ENCODE measurements at regions not wholly inside any gene's neighbourhood (a gene's known extent, or its start where the extent isn't known, plus 50 kb on each side); places are given as distances from the start of the nearest gene placed in this dataset.
A peak's percentile ranks its signal among the peaks of the same experiment; 100 is the strongest.

DNA sequence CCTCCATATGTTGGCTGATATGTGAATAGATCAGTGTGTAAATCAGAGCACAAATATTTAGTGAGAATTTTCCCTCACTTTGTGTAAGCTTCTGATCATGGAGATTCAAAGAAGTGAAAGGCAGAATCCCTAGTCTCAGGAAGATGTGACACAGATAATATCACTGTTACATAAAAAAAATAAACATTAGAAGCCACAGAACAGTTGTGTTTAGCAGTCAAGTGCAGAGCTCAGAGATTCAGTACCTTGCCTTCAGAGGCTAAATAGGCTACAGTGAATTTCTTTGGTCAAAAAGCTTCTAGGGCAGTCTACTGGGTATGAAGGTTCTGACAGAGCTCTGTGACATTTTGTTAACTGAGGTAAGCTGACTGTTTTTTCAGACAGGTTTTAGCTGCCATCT lies 591.5 kb downstream of the METTL15 start:
- no peak for DNase-seq
- H3K27me3 ChIP-seq (ENCODE audit: insufficient read depth, low read depth, severe bottlenecking): no peaks in the 10 kb centered on the region
- no peaks in the 10 kb centered on the region for H3K9me3 ChIP-seq (ENCODE audit: severe bottlenecking)
- TF ChIP-seq, protein P1, sequence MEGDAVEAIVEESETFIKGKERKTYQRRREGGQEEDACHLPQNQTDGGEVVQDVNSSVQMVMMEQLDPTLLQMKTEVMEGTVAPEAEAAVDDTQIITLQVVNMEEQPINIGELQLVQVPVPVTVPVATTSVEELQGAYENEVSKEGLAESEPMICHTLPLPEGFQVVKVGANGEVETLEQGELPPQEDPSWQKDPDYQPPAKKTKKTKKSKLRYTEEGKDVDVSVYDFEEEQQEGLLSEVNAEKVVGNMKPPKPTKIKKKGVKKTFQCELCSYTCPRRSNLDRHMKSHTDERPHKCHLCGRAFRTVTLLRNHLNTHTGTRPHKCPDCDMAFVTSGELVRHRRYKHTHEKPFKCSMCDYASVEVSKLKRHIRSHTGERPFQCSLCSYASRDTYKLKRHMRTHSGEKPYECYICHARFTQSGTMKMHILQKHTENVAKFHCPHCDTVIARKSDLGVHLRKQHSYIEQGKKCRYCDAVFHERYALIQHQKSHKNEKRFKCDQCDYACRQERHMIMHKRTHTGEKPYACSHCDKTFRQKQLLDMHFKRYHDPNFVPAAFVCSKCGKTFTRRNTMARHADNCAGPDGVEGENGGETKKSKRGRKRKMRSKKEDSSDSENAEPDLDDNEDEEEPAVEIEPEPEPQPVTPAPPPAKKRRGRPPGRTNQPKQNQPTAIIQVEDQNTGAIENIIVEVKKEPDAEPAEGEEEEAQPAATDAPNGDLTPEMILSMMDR (IDR thresholded peaks at IDR 0.05; ENCODE audit: low read depth, low read length): no peak
- no peak overlapping the region for H3K27ac ChIP-seq
- no peaks in the 10 kb centered on the region for H3K36me3 ChIP-seq
- no peak overlapping the region for H3K4me3 ChIP-seq (ENCODE audit: low read depth, low read length)

- Histone ChIP-seq H3K4me3 (ENCODE audit: low read depth, low read length) (no peak overlapping the region), H3K27me3 (ENCODE audit: insufficient read depth, low read depth, severe bottlenecking) (no peaks in the 10 kb centered on the region), H3K27ac (no peak overlapping the region), H3K36me3 (no peaks in the 10 kb centered on the region), H3K9me3 (ENCODE audit: severe bottlenecking) (no peaks in the 10 kb centered on the region)
- TF ChIP-seq, protein P1 (IDR thresholded peaks at IDR 0.05; ENCODE audit: low read depth, low read length): peak; percentile 76
- peak; percentile 68 for DNase-seq
These were observed 590.0 kb downstream of the METTL15 start for GRCh38 chr11:28697920-28698827.

DNA sequence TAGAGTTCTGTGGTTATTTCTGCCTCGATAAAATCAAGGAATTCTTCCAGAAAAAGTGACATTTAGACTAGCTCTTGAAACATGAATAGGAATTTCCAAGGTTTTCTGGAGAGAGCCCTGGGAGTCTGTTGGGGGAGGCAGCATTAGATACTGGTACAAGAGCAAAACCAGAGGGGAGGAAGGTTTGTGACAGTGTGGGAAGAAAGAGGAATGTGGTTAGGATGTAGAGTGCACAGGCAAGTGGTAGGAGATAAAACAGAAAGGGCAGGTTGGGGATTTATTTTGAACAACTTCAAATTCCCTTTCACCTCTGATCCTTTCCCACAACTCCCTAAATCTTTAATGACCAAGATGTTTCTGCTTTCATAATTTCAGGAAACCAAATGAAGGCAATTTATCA lies 588.4 kb downstream of the METTL15 start:
- no peaks in the 10 kb centered on the region for H3K9me3 ChIP-seq (ENCODE audit: severe bottlenecking)
- no peaks in the 10 kb centered on the region for H3K27me3 ChIP-seq (ENCODE audit: insufficient read depth, low read depth, severe bottlenecking)
- H3K36me3 ChIP-seq: no peaks in the 10 kb centered on the region
- H3K4me3 ChIP-seq (ENCODE audit: low read depth, low read length): no peak overlapping the region
- no peak overlapping the region for H3K27ac ChIP-seq
- no peak for DNase-seq
- TF ChIP-seq, protein P1 (IDR thresholded peaks at IDR 0.05; ENCODE audit: low read depth, low read length): no peak

- Histone ChIP-seq H3K9me3 (ENCODE audit: severe bottlenecking) (no peaks in the 10 kb centered on the region), H3K4me3 (ENCODE audit: low read depth, low read length) (no peak overlapping the region), H3K36me3 (no peaks in the 10 kb centered on the region), H3K27ac (no peak overlapping the region), H3K27me3 (ENCODE audit: insufficient read depth, low read depth, severe bottlenecking) (no peaks in the 10 kb centered on the region)
- no peak for DNase-seq
- TF ChIP-seq, protein P1 (IDR thresholded peaks at IDR 0.05; ENCODE audit: low read depth, low read length): no peak
These were observed 582.6 kb downstream of the METTL15 start for GRCh38 chr11:28690746-28691145.

GRCh38 chr11:28684011-28684586 lies 575.9 kb downstream of the METTL15 start:
- no peak for DNase-seq
- no peak overlapping the region for H3K27ac ChIP-seq
- TF ChIP-seq, protein P1 (IDR thresholded peaks at IDR 0.05; ENCODE audit: low read depth, low read length): no peak

More at GRCh38 chr11:28684011-28684586, 575.9 kb downstream of the METTL15 start:
- Histone ChIP-seq H3K4me3 (ENCODE audit: low read depth, low read length) (no peak overlapping the region), H3K9me3 (ENCODE audit: severe bottlenecking) (no peaks in the 10 kb centered on the region), H3K36me3 (no peaks in the 10 kb centered on the region), H3K27me3 (ENCODE audit: insufficient read depth, low read depth, severe bottlenecking) (no peaks in the 10 kb centered on the region)
